ENCODE measurements at regions not wholly inside any gene's neighbourhood (a gene's known extent, or its start where the extent isn't known, plus 50 kb on each side); places are given as distances from the start of the nearest gene placed in this dataset.
A peak's percentile ranks its signal among the peaks of the same experiment; 100 is the strongest.
"Not testable (repeated sequence)": the region's sequence is repeated elsewhere in the genome, so short reads cannot be mapped to it uniquely, and the experiment has no call there.

DNA sequence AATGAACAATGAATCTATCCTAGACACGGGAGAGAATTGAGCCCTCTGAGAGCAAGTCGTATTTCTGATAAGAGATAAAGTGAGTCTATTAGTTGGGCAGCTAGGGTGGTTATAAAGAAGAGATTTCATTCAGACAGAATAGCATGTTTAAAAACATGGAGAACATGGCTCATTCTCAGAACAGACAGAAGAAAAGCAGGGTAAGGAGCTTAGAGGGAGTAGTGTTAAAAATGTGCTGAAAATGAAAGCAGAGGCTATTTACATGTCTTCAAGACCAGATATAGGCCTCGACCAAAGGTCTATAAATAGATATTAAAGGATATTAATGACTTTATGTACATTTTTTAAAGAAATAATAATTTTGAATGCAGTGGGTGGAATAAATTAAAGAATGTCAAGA is 149.5 kb downstream of the SLITRK1 start:
- no peak for DNase-seq (ENCODE audit: low spot score in 2 of 2)
- FAIRE-seq, result no peak

DNA sequence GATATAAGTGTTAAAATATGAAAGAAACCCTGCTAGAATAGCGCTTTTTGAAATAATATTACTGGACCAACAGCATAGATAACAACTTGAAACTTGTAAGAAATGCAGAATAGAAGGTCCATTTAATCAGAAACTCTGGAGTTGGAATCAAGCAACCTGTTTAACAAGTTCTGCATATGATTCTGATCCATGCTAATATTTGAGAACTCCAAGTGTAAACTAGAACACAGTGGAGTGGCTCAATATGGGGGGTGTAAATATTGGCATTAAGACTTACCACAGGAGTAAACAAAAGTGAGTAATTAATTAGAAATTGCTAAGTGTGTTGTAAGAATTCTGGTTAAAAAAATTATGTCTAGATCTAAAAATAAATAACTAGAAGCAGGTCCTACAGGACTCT is 151.2 kb downstream of the SLITRK1 start:
- no peak for FAIRE-seq

GRCh38 chr13:83730674-83731073 is 151.6 kb downstream of the SLITRK1 start:
- DNase-seq (ENCODE audit: low spot score in 2 of 2) (no peak), FAIRE-seq (no peak)

More for the DNA sequence above, 151.2 kb downstream of the SLITRK1 start:
- no peak for DNase-seq (ENCODE audit: low spot score in 2 of 2)

- DNase-seq (ENCODE audit: low spot score in 2 of 2), result no peak
- no peak for FAIRE-seq
Observed at GRCh38 chr13:83722443-83722842, 159.8 kb downstream of the SLITRK1 start.

- no peak for DNase-seq (ENCODE audit: low spot score in 2 of 2)
- no peak for FAIRE-seq
Observed at GRCh38 chr13:83716121-83716520, 166.2 kb downstream of the SLITRK1 start.

DNA sequence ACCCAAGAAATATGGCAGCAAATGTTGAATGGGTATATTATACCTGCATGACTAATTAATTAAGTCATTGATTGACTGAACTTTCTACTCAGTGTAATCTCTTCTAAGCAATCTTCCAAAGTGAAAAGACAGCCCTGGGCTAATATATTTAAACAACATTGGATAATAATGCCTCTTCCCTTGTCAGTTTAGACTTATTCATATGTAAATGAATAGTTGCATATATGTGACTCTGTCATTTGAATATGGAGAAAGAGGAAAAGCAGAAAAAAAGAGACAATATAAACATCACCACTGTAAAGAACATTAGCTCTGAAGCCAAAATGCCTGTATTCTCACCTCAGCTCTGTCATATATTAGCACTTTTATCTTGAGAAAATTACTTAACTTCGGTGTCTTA is 168.0 kb downstream of the SLITRK1 start:
- FAIRE-seq (no peak), DNase-seq (ENCODE audit: low spot score in 2 of 2) (no peak)

DNA sequence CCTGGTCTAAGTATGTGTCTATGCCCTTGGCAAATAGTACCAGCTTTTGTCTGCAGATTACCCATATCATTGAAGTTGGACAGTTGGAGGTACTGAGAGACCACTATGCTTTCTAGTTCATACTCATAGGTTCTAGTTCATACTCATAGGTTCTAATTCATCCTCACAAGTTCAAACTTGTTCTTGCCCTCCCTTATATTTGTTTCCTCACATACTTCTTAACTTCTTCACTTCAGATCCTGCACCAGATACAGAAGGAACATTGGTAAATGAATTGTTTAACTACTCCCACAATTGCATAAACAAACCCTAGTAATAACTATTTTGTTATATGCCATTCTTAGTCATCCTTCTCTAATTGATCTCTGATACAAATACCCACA is 172.2 kb downstream of the SLITRK1 start:
- no peak for DNase-seq (ENCODE audit: low spot score in 2 of 2)
- FAIRE-seq, result no peak

GRCh38 chr13:83709426-83710132 is 172.7 kb downstream of the SLITRK1 start:
- DNase-seq (ENCODE audit: low spot score in 2 of 2) (no peak), FAIRE-seq (no peak)

GRCh38 chr13:83702021-83702420 is 180.3 kb downstream of the SLITRK1 start:
- FAIRE-seq, result no peak

DNA sequence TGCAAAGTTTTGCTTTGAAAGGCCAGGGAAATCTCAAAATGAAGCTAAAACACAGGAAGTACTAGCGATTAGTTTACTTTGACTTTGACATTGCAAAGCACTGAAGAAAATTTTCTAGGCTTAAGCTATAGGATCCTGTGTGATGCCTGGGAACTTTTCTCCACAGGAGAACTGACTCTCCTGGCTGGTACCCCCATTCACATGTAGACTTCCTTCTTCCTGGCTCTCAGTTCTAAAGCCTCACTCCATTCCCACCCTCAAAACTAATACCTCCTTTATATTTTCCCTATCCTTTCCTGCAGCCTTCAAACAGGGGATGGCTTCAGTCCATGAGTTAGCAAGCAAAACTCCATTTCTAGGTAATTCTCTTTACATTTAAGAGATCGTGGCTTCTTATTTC is 189.5 kb downstream of the SLITRK1 start:
- FAIRE-seq, result no peak
- no peak for DNase-seq (ENCODE audit: low spot score in 2 of 2)

More at GRCh38 chr13:83702021-83702420, 180.3 kb downstream of the SLITRK1 start:
- no peak for DNase-seq (ENCODE audit: low spot score in 2 of 2)

GRCh38 chr13:83691966-83692365 is 190.3 kb downstream of the SLITRK1 start:
- FAIRE-seq, result no peak
- DNase-seq (ENCODE audit: low spot score in 2 of 2), result no peak

DNA sequence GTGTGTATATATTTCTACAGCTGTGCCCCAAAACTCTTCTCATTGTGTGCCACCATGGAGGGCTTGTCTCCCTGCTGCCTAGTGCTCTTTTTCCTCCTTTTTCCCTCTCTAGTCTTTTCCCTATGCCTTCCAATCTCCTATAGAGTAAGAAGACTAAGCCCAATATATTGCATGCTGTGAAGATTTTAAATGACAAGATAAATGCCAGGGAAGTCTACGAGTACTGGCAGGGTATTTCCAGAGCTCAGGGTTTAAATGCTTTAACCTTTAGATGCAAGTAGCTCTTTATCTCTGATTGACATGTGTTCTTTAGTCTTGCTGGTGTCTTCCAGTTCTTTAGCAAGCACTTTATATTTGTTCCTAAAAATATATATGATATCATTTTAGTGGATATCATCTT is 200.7 kb downstream of the SLITRK1 start:
- FAIRE-seq (no peak), DNase-seq (ENCODE audit: low spot score in 2 of 2) (no peak)

DNA sequence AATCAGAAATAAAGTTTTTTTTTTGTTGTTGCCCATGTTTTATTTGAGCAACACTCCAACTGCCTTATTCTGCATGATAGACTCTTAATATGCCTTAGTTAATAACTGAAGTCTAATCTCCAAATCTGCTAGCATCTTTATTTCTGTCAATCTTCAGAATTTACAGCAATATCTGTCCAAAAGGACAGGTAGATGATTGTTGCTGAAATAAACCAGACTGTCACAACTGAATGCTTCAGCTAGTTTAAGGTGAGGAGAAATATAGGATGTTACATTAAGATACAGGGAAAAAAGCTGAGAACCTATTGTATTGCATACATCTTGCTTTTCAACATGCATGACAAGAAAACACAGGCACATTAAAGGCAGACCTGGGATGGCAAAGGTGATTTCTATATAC is 204.3 kb downstream of the SLITRK1 start:
- DNase-seq (ENCODE audit: low spot score in 2 of 2) (no peak), FAIRE-seq (no peak)

DNA sequence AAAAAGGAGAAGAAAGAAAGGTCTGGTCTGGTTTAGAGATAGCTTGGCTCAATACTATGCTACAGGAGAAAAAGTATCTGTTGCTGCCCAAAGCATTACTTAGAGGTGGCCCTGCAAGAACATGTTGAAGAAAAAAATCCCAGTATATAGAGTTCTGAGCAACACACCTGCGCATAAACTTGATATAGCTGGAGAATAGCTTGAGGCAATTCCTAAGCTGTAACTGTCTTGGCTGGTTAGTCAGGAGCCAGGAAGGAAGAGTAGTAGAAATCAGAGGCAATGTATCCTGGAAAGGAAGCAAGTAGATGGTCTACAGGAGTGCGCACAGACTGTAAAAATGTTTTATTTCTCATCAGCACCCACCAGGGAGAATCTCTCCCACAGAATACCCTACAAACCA is 209.7 kb downstream of the SLITRK1 start:
- DNase-seq (ENCODE audit: low spot score in 2 of 2), result no peak
- FAIRE-seq, result no peak

DNA sequence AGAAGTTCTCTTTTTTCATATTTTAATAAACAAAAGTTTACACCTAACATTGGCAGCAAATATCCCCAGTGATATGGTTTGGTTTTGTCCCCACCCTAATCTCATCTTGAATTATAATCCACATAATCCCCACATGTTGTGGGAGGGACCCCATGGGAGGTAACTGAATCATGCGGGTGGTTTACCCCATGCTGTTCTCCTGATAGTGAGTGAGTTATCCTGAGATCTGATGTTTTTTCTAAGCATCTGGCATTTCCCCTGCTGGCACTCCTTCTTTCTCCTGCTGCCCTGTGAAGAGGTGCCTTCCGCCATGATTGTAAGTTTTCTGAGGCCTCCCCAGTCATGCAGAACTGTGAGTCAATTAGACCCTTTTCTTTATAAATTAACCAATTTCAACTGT is 214.7 kb downstream of the SLITRK1 start:
- FAIRE-seq (no peak), DNase-seq (ENCODE audit: low spot score in 2 of 2) (no peak)

DNA sequence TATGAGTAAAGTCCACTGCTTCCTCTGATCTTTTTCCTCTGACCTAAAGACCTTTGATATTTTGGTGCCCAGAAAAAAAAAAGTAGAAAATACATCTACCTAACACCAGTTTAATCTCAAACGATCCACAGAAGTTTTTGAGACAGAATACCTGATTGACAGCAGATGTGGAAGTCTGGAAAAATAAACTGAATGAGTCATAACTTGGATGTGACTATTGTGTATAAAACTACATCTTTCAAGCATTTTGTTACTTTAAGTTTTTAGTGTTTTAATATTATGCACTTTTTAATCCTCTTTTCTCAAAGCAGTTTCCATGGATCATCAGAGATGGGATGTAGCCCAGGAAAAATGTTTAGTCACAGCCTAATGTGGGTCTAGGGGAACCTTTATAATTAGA is 216.1 kb downstream of the SLITRK1 start:
- FAIRE-seq, result no peak
- DNase-seq (ENCODE audit: low spot score in 2 of 2), result no peak

GRCh38 chr13:83657281-83657680 is 225.0 kb downstream of the SLITRK1 start:
- DNase-seq (ENCODE audit: low spot score in 2 of 2) (no peak), FAIRE-seq (no peak)

DNA sequence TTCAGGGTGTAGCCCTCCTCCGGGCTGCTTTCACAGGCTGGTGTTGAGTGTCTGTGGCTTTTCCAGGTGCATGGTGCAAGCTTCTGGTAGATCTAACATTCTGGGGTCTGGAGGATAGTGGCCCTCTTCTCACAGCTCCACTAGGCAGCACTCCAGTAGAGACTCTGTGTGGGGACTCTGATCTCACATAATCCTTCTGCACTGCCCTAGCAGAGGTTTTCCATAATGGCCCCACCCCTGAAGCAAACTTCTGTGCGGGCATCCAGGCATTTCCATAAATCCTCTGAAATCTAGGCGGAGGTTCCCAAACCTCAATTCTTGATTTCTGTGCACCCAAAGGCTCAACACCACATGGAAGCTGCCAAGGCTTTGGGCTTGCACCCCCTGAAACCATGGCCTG is 239.7 kb downstream of the SLITRK1 start:
- not testable (repeated sequence) for FAIRE-seq

GRCh38 chr13:83634601-83635000 is 247.7 kb downstream of the SLITRK1 start:
- DNase-seq (ENCODE audit: low spot score in 2 of 2), result peak in 1 of 2 donors; percentile 14

More for the DNA sequence above, 239.7 kb downstream of the SLITRK1 start:
- not testable (repeated sequence) for DNase-seq (ENCODE audit: low spot score in 2 of 2)

DNA sequence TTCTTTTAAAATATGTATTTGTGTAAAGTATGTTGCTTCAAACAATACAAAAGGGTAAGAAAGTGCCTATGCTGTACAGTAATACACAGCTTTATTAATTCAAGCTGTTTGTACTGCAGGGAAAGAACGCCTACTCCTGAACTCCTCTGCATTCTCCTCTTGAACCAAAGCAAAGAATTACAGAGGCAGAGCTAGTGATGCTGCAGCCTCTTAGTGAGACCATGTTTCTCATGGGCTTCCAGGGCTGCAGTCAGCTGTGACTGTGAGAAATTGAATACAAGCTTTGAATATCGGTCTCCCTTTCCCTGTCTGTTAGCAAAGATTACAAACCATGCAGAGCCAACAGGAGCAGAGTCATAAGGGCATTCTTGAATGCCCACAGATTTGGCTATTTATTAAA is 248.5 kb downstream of the SLITRK1 start:
- FAIRE-seq, result no peak
- DNase-seq (ENCODE audit: low spot score in 2 of 2), result no peak

More at GRCh38 chr13:83634601-83635000, 247.7 kb downstream of the SLITRK1 start:
- peak; percentile 52 for FAIRE-seq

GRCh38 chr13:83622422-83622784 is 259.9 kb downstream of the SLITRK1 start:
- no peak for FAIRE-seq
- DNase-seq (ENCODE audit: low spot score in 2 of 2), result no peak

DNA sequence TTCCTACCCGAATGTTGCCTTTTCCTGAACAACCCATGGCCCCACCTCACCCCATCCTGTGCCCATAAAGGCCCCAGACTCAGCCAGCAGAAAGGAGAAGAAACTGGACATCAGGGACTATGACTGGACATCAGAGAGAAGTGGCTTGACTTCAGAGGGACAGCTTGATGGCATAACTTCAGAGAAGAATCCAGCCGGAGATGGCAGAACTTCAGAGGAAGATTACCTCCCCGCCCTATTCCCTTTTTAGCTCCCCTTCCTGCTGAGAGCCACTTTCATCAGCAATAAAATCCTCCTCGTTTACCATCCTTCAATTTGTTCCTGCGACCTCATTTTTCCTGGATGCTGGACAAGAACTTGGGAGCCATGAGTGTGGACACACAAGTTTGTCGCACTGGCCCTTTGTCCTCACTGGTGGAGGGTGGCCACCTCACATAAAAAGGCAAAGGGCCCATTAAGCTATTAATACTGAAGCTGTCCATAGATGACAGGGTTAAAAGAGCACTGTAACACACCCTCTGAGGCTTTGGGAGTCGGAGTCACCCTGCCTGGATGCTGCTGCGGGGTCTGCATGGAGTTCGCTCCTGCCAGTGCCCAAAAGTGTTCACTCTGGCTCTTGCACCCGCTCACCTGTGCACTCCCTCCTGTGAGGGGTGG is 260.4 kb downstream of the SLITRK1 start:
- DNase-seq (ENCODE audit: low spot score in 2 of 2), result no peak
- no peak for FAIRE-seq

All from frontal cortex (tissue), 3 donors.